HCT116 (cell line): ENCODE measurements at regions not wholly inside any gene's neighbourhood (a gene's known extent, or its start where the extent isn't known, plus 50 kb on each side); places are given as distances from the start of the nearest gene placed in this dataset.

ENCODE experiments used
- ATAC-seq: fragments of 200-7000 bp; cut with Tn5 transposase; 2 replicates; pipeline ENCODE4 v1.9.1; 2020; ENCODE audit warnings: mild to moderate bottlenecking, moderate library complexity
- BruUV-seq: library from RNA; stranded (reverse); fragments of 400-500 nt; replicated peaks from 2 replicates; lab custom pipeline; 2021; lab: Mats Ljungman, UMichigan
- CTCF ChIA-PET: fragments of 300-600 bp; sonication (Branson Sonifier 250); formaldehyde crosslinking; loops from one replicate; lab custom pipeline; 2021; ENCODE audit warnings: antibody characterized with exemption; lab: Charles Lee
- POLR2A ChIA-PET: fragments of 300-600, 350-600 bp; sonication (Branson Sonifier 250); formaldehyde crosslinking; loops from one replicate; lab custom pipeline; 2021; ENCODE audit warnings: antibody characterized with exemption; lab: Charles Lee
- RAD21 ChIA-PET, 2 experiments: fragments of 300-600 bp; sonication (Branson Sonifier 250); formaldehyde crosslinking; loops; one replicate each; lab custom pipeline; 2023; ENCODE audit warnings: low total read pairs in 2 of 2; ENCODE audit not compliant: uncharacterized antibody in 2 of 2, unreplicated experiment in 2 of 2, low non-redundant PET in 1 of 2; lab: Charles Lee
- DNase-seq: peaks from one replicate; pipeline ENCODE4 v3.0.0-alpha.2; 2010; ENCODE audit warnings: low read depth, low spot score
- H2AFZ ChIP-seq: fragments of 200-600 bp; shearing (Covaris generic), sonication (generic); 2 replicates; pipeline ENCODE4 v1.6.1; 2017; ENCODE audit warnings: low read depth, mixed run types, mixed read lengths, antibody characterized with exemption, low read length; ENCODE audit not compliant: poor library complexity, severe bottlenecking
- H3K27ac ChIP-seq: 2 replicates; pipeline ENCODE4 v1.5.1; 2012; ENCODE audit warnings: low read depth, low read length
- H3K27me3 ChIP-seq: fragments of 200-600 bp; sonication (generic); 2 replicates; pipeline ENCODE4 v1.6.1; 2016; ENCODE audit warnings: mixed run types, low read length, mixed read lengths; ENCODE audit not compliant: insufficient read depth
- H3K36me3 ChIP-seq, 2 experiments: fragments of 200-500 bp in 1 of 2; fragments of 200-600 bp in 1 of 2; sonication (Bioruptor generic) in 1 of 2; sonication (generic) in 1 of 2; 2 replicates each; pipeline versions ENCODE4 v1.5.1 to v1.6.1; 2014 to 2016; ENCODE audit warnings: low read length in 2 of 2, inconsistent platforms in 1 of 2, mixed read lengths in 1 of 2, mixed run types in 1 of 2; ENCODE audit not compliant: insufficient read depth in 2 of 2, control insufficient read depth in 1 of 2
- H3K4me1 ChIP-seq, 2 experiments: fragments of 200-600 bp in 1 of 2; sonication (generic) in 1 of 2; 2 replicates each; pipeline versions ENCODE4 v1.5.1 to v1.6.1; 2012 to 2017; ENCODE audit warnings: low read length in 2 of 2, inconsistent platforms in 1 of 2, mild to moderate bottlenecking in 1 of 2, mixed read lengths in 1 of 2, mixed run types in 1 of 2, moderate library complexity in 1 of 2; ENCODE audit not compliant: insufficient read depth in 2 of 2, control insufficient read depth in 1 of 2
- H3K4me2 ChIP-seq: fragments of 200-600 bp; sonication (generic); 2 replicates; pipeline ENCODE4 v1.6.1; 2017; ENCODE audit warnings: mixed run types, low read length, mixed read lengths
- H3K4me3 ChIP-seq, 2 experiments: fragments of 200-600 bp in 1 of 2; sonication (generic) in 1 of 2; replicated peaks in 1 of 2; 2 replicates each; pipeline ENCODE4 v1.5.1; 2011 to 2016; ENCODE audit warnings: low read length in 2 of 2, control low read depth in 1 of 2, low read depth in 1 of 2, mild to moderate bottlenecking in 1 of 2, mixed read lengths in 1 of 2, mixed run types in 1 of 2
- H3K79me2 ChIP-seq: fragments of 200-600 bp; sonication (generic); 2 replicates; pipeline ENCODE4 v1.6.1; 2017; ENCODE audit warnings: mild to moderate bottlenecking, mixed run types, low read length, moderate library complexity, mixed read lengths; ENCODE audit not compliant: insufficient read depth
- H3K9ac ChIP-seq: fragments of 200-600 bp; sonication (generic); 2 replicates; pipeline ENCODE4 v1.6.1; 2016; ENCODE audit warnings: low read length, mixed read lengths
- H3K9me2 ChIP-seq: fragments of 200-600 bp; sonication (generic), shearing (Covaris generic); 2 replicates; pipeline ENCODE4 v1.6.1; 2017; ENCODE audit warnings: mixed run types, mild to moderate bottlenecking, moderate library complexity; ENCODE audit not compliant: insufficient read depth
- H3K9me3 ChIP-seq, 2 experiments: fragments of 200-500 bp in 1 of 2; fragments of 200-600 bp in 1 of 2; sonication (Bioruptor generic) in 1 of 2; sonication (generic) in 1 of 2; 2 replicates each; pipeline ENCODE4 v1.6.1; 2014 to 2017; ENCODE audit warnings: low read length in 2 of 2, mixed read lengths in 2 of 2, inconsistent platforms in 1 of 2, low read depth in 1 of 2, mild to moderate bottlenecking in 1 of 2, mixed run types in 1 of 2, moderate library complexity in 1 of 2; ENCODE audit not compliant: control insufficient read depth in 1 of 2, insufficient read depth in 1 of 2
- H4K20me1 ChIP-seq: fragments of 200-600 bp; sonication (generic), shearing (Covaris generic); 2 replicates; pipeline ENCODE4 v1.6.1; 2017; ENCODE audit warnings: mixed run types, mild to moderate bottlenecking, moderate library complexity; ENCODE audit not compliant: insufficient read depth
- CBX3 ChIP-seq: IDR thresholded peaks from 2 replicates; pipeline ENCODE4 v1.6.1; 2012; ENCODE audit warnings: low read depth
- EZH2 ChIP-seq: fragments of 200-600 bp; sonication (generic); IDR thresholded peaks from 2 replicates; pipeline ENCODE4 v1.6.1; 2017; ENCODE audit warnings: antibody characterized with exemption, mixed run types
- SIN3A ChIP-seq: IDR thresholded peaks from 2 replicates; pipeline ENCODE4 v1.6.1; 2012; ENCODE audit warnings: low read depth
- SRF ChIP-seq: IDR thresholded peaks from 2 replicates; pipeline ENCODE4 v1.6.1; 2012; ENCODE audit warnings: low read depth
- intact Hi-C: fragments of 100-400 bp; cut with micrococcal nuclease; formaldehyde crosslinking; loops from 2 replicates; pipeline ENCODE4 v1.10.0; 2022

GRCh38 chr10:4723860-4724259 lies 102.1 kb upstream of the AKR1E2 start:
- H3K27ac ChIP-seq, result no peak overlapping the region
- no peak for ATAC-seq
- H3K9me3 ChIP-seq, result peaks cover 0 to 3% of the 10 kb centered on the region in 2 experiments; a peak in 1 of 4 replicates
- H3K9me2 ChIP-seq, result no peaks in the 10 kb centered on the region
- no peaks in the 10 kb centered on the region for H3K79me2 ChIP-seq
- BruUV-seq, result no TSS peak
- RAD21 ChIA-PET, result no interaction called here
- intact Hi-C loops, result no loop called here
- POLR2A ChIA-PET, result interaction anchor here (0.9 kb wide), 1 partner anchor 9 kb away, joined by 3 read pairs; no protein-coding TSS in a partner anchor
- no peak overlapping the region for H3K9ac ChIP-seq
- no peak overlapping the region for H3K4me2 ChIP-seq
- no peak overlapping the region for H3K4me3 ChIP-seq
- H3K36me3 ChIP-seq, result peaks cover 0 to 6% of the 10 kb centered on the region in 2 experiments; a peak in 1 of 4 replicates
- CTCF ChIA-PET, result no interaction called here
- no peaks in the 10 kb centered on the region for H3K27me3 ChIP-seq
- no peak for DNase-seq
- TF ChIP-seq SIN3A, result no peak
- peaks cover 9 to 39% of the 10 kb centered on the region in 2 experiments; a peak in 3 of 4 replicates for H3K4me1 ChIP-seq
- peak overlapping the region; percentile 82 for H2AFZ ChIP-seq
- H4K20me1 ChIP-seq, result no peaks in the 10 kb centered on the region

GRCh38 chr10:4721999-4722753 lies 103.8 kb upstream of the AKR1E2 start:
- no peak overlapping the region for H3K9ac ChIP-seq
- ATAC-seq (no peak), DNase-seq (no peak)
- intact Hi-C loops, result no loop called here
- H3K4me1 ChIP-seq, result peaks cover 9 to 33% of the 10 kb centered on the region in 2 experiments; a peak in 3 of 4 replicates
- no peaks in the 10 kb centered on the region for H4K20me1 ChIP-seq
- 0 out of 2 replicates have a peak, but pooled peaks have one; percentile 10 for TF ChIP-seq CBX3
- TF ChIP-seq EZH2, result no peak
- no peak for TF ChIP-seq SRF
- BruUV-seq, result no TSS peak
- H3K9me2 ChIP-seq, result no peaks in the 10 kb centered on the region
- no peak overlapping the region for H3K4me2 ChIP-seq
- H3K9me3 ChIP-seq, result peaks cover 0 to 3% of the 10 kb centered on the region in 2 experiments; a peak in 1 of 4 replicates
- RAD21 ChIA-PET, result no interaction called here
- H3K36me3 ChIP-seq, result peaks cover 0 to 6% of the 10 kb centered on the region in 2 experiments; a peak in 1 of 4 replicates
- peak overlapping the region; percentile 82 for H2AFZ ChIP-seq
- H3K79me2 ChIP-seq, result no peaks in the 10 kb centered on the region
- H3K27ac ChIP-seq, result no peak overlapping the region
- no peak overlapping the region for H3K4me3 ChIP-seq
- POLR2A ChIA-PET, result no interaction called here
- no peaks in the 10 kb centered on the region for H3K27me3 ChIP-seq
- CTCF ChIA-PET, result no interaction called here
